Sigmoid colon (tissue), 6 donors: ENCODE measurements at regions not wholly inside any gene's neighbourhood (a gene's known extent, or its start where the extent isn't known, plus 50 kb on each side); places are given as distances from the start of the nearest gene placed in this dataset.

Experiments used
- DNase-seq: peaks from one replicate; pipeline ENCODE4 v3.0.0-alpha.2; 2019
- H3K27ac ChIP-seq, 4 donors: fragments of 200-600 bp; sonication (generic); one replicate each; pipeline ENCODE4 v1.5.1; 2016 to 2019; ENCODE audit warnings: mild to moderate bottlenecking in 1 of 4
- H3K27me3 ChIP-seq, 3 donors: fragments of 200-600 bp; sonication (generic); one replicate each; pipeline ENCODE4 v1.5.1; 2019; ENCODE audit warnings: mild to moderate bottlenecking in 1 of 3
- H3K36me3 ChIP-seq, 4 donors: fragments of 200-600 bp; sonication (generic); one replicate each; pipeline ENCODE4 v1.5.1; 2016 to 2019
- H3K4me1 ChIP-seq, 4 donors: fragments of 200-600 bp; sonication (generic); one replicate each; pipeline ENCODE4 v1.5.1; 2017 to 2019
- H3K4me3 ChIP-seq, 4 donors: fragments of 200-600 bp; sonication (generic); one replicate each; pipeline ENCODE4 v1.5.1; 2017 to 2019; ENCODE audit warnings: mild to moderate bottlenecking in 2 of 4, moderate library complexity in 1 of 4
- H3K9me3 ChIP-seq, 4 donors: fragments of 200-600 bp in 3 of 4; sonication (generic) in 3 of 4; one replicate each; pipeline versions ENCODE4 v1.5.1 to v1.6.1; 2013 to 2019
- CTCF ChIP-seq, 4 experiments: fragments of 450-650 bp in 3 of 4; fragments of 200-600 bp in 1 of 4; IDR thresholded peaks; one replicate each; pipeline ENCODE4 v1.5.1; 2016 to 2019; ENCODE audit warnings: antibody characterized with exemption in 4 of 4, mild to moderate bottlenecking in 3 of 4, moderate library complexity in 2 of 4
- EP300 ChIP-seq, 4 donors: sonication (generic); formaldehyde crosslinking; IDR thresholded peaks; one replicate each; pipeline ENCODE4 v1.6.1; 2017; ENCODE audit warnings: antibody characterized with exemption in 4 of 4
- POLR2A ChIP-seq, 2 donors: fragments of 450-650 bp; IDR thresholded peaks; one replicate each; pipeline ENCODE4 v1.6.1; 2016; ENCODE audit warnings: antibody characterized with exemption in 2 of 2, mild to moderate bottlenecking in 2 of 2, moderate library complexity in 2 of 2
- POLR2AphosphoS5 ChIP-seq, 4 donors: sonication (generic); formaldehyde crosslinking; IDR thresholded peaks; one replicate each; pipeline ENCODE4 v1.6.1; 2017; ENCODE audit warnings: antibody characterized with exemption in 4 of 4
- WGBS, 2 donors: extraction: QIAGEN DNeasy Blood & Tissue Kit; methylation state at CpG; one replicate each; pipeline ENCODE4 v1.1.7; 2013; 5-methylcytosine and 5-hydroxymethylcytosine counted together
- intact Hi-C: fragments of 100-400 bp; cut with DNase I; formaldehyde crosslinking; loops from one replicate; pipeline ENCODE4 v1.15.1; 2023
- donor health status: healthy with polysubstance abuse.
- donor health status: healthy.

- H3K36me3 ChIP-seq: no peaks in the 10 kb centered on the region
- no peaks in the 10 kb centered on the region for H3K27me3 ChIP-seq
- WGBS, 2 donors: 24 to 41% methylated on average over 10 of the region's 10 CpGs
- no peak for DNase-seq
- TF ChIP-seq EP300 (IDR thresholded peaks at IDR 0.05) (no peak), CTCF (IDR thresholded peaks at IDR 0.05) (no peak), POLR2AphosphoS5 (IDR thresholded peaks at IDR 0.05) (no peak)
- H3K27ac ChIP-seq: peak overlapping the region in 2 of 4 donors; percentile 17 to 29
- H3K4me3 ChIP-seq: no peak overlapping the region
- no peaks in the 10 kb centered on the region for H3K9me3 ChIP-seq
- peaks cover 0 to 17% (median 12%) of the 10 kb centered on the region in 4 donors for H3K4me1 ChIP-seq
- intact Hi-C loops: no loop called here
These were observed 298.0 kb upstream of the PROK2 start for GRCh38 chr3:72082776-72083462.

GRCh38 chr3:72082186-72082715 lies 297.3 kb upstream of the PROK2 start:
- DNase-seq: no peak
- intact Hi-C loops: no loop called here
- Histone ChIP-seq H3K4me1 (peaks cover 0 to 17% (median 12%) of the 10 kb centered on the region in 4 donors), H3K9me3 (no peaks in the 10 kb centered on the region), H3K4me3 (no peak overlapping the region), H3K36me3 (no peaks in the 10 kb centered on the region), H3K27me3 (no peaks in the 10 kb centered on the region), H3K27ac (peak overlapping the region; percentile 1 to 55 (median 23))
- 9 to 29% methylated on average over 8 of the region's 8 CpGs for WGBS, 2 donors
- TF ChIP-seq POLR2AphosphoS5 (IDR thresholded peaks at IDR 0.05) (peak in 1 of 4 donors; percentile 15), CTCF (IDR thresholded peaks at IDR 0.05) (no peak)

GRCh38 chr3:72081471-72082185 lies 296.7 kb upstream of the PROK2 start:
- DNase-seq: no peak
- peaks cover 0 to 17% (median 12%) of the 10 kb centered on the region in 4 donors for H3K4me1 ChIP-seq
- no peak for TF ChIP-seq POLR2A (IDR thresholded peaks at IDR 0.05)
- no peak for TF ChIP-seq CTCF (IDR thresholded peaks at IDR 0.05)
- TF ChIP-seq POLR2AphosphoS5 (IDR thresholded peaks at IDR 0.05): no peak
- TF ChIP-seq EP300 (IDR thresholded peaks at IDR 0.05): no peak
- no peaks in the 10 kb centered on the region for H3K27me3 ChIP-seq
- peak overlapping the region; percentile 1 to 55 (median 23) for H3K27ac ChIP-seq
- intact Hi-C loops: no loop called here
- 78 to 82% methylated on average over 6 of the region's 6 CpGs for WGBS, 2 donors
- H3K9me3 ChIP-seq: no peaks in the 10 kb centered on the region
- no peak overlapping the region for H3K4me3 ChIP-seq
- no peaks in the 10 kb centered on the region for H3K36me3 ChIP-seq

- no peak overlapping the region for H3K4me3 ChIP-seq
- no peak for DNase-seq
- no peaks in the 10 kb centered on the region for H3K27me3 ChIP-seq
- peaks cover 0 to 17% (median 12%) of the 10 kb centered on the region in 4 donors for H3K4me1 ChIP-seq
- peaks cover 0 to 2% (median 0%) of the 10 kb centered on the region in 4 donors for H3K9me3 ChIP-seq
- TF ChIP-seq POLR2AphosphoS5 (IDR thresholded peaks at IDR 0.05): no peak
- TF ChIP-seq POLR2A (IDR thresholded peaks at IDR 0.05): no peak
- TF ChIP-seq CTCF (IDR thresholded peaks at IDR 0.05): no peak
- no peak for TF ChIP-seq EP300 (IDR thresholded peaks at IDR 0.05)
- 92 to 93% methylated on average over 5 of the region's 5 CpGs for WGBS, 2 donors
- H3K36me3 ChIP-seq: no peaks in the 10 kb centered on the region
- intact Hi-C loops: no loop called here
- H3K27ac ChIP-seq: no peak overlapping the region
These were observed 295.9 kb upstream of the PROK2 start for GRCh38 chr3:72080800-72081199.
